ENCODE measurements at regions not wholly inside any gene's neighbourhood (a gene's known extent, or its start where the extent isn't known, plus 50 kb on each side); places are given as distances from the start of the nearest gene placed in this dataset.

DNA sequence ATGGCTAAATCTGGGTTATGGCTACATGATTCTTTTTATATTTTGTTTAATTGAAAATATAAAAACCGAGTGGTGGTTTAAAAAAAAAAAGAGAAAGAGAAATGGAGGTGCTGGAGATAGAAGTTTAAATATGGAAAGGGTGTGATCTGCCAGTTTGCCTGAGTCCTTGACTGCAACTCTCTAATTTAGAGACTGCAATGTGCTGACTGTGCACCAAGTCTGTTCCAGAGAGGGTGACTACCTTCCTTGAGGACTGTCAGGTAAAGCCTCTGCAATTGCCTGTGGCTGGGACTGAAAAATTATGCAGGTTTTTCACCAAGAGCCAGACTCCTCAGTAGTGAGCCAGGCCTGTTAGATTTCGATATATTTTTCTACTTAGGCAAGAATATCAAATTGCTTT, 1326.3 kb downstream of the BRINP3 start:
- Histone ChIP-seq H3K36me3 (ENCODE audit: control insufficient read depth in 4 of 4, insufficient read depth in 3 of 4, low read depth in 1 of 4, low read length in 3 of 4) (peaks cover 0 to 2% (median 0%) of the 10 kb centered on the region in 4 donors), H3K9ac (ENCODE audit: low read depth in 1 of 2, low read length in 2 of 2) (no peak overlapping the region), H3K27me3 (ENCODE audit: control insufficient read depth in 4 of 4, insufficient read depth in 4 of 4, low read length in 3 of 4) (no peaks in the 10 kb centered on the region), H3K4me3 (ENCODE audit: low read depth in 1 of 3, low read length in 3 of 3) (no peak overlapping the region), H3K9me3 (ENCODE audit: control insufficient read depth in 4 of 4, low read length in 3 of 4) (no peaks in the 10 kb centered on the region), H3K27ac (ENCODE audit: low read depth in 1 of 2, low read length in 2 of 2) (no peak overlapping the region), H3K4me1 (ENCODE audit: control insufficient read depth in 4 of 4, insufficient read depth in 4 of 4, low read length in 3 of 4) (no peaks in the 10 kb centered on the region)
- no peak for DNase-seq (ENCODE audit: low spot score)
- 61% methylated on average over 2 of the region's 2 CpGs for WGBS
- TF ChIP-seq EGR1 (IDR thresholded peaks at IDR 0.05; ENCODE audit: low read depth in 2 of 2), result no peak
- TF ChIP-seq TAF1 (conservative IDR thresholded peaks at IDR 0.05), result no peak
- no peak for TF ChIP-seq FOXA2 (IDR thresholded peaks at IDR 0.05)
- TF ChIP-seq HNF4A (conservative IDR thresholded peaks at IDR 0.05), result no peak
- TF ChIP-seq YY1 (IDR thresholded peaks at IDR 0.05), result no peak
- no peak for TF ChIP-seq RXRA (IDR thresholded peaks at IDR 0.05)
- no peak for TF ChIP-seq MAX (IDR thresholded peaks at IDR 0.05)
- no peak for TF ChIP-seq ATF3 (IDR thresholded peaks at IDR 0.05)
- no peak for TF ChIP-seq CTCF (IDR thresholded peaks at IDR 0.05; ENCODE audit: low read depth, low read length, missing input control)
- no peak for TF ChIP-seq RAD21 (IDR thresholded peaks at IDR 0.05)
- no peak for TF ChIP-seq NR2F2 (IDR thresholded peaks at IDR 0.05)
- TF ChIP-seq GABPA (IDR thresholded peaks at IDR 0.05 in 1 of 2, conservative IDR thresholded peaks at IDR 0.05 in 1 of 2), result no peak
- TF ChIP-seq SP1 (IDR thresholded peaks at IDR 0.05), result no peak
- no peak for TF ChIP-seq ZBTB33 (IDR thresholded peaks at IDR 0.05)
- no peak for TF ChIP-seq HNF4G (IDR thresholded peaks at IDR 0.05)
- TF ChIP-seq, protein P1, sequence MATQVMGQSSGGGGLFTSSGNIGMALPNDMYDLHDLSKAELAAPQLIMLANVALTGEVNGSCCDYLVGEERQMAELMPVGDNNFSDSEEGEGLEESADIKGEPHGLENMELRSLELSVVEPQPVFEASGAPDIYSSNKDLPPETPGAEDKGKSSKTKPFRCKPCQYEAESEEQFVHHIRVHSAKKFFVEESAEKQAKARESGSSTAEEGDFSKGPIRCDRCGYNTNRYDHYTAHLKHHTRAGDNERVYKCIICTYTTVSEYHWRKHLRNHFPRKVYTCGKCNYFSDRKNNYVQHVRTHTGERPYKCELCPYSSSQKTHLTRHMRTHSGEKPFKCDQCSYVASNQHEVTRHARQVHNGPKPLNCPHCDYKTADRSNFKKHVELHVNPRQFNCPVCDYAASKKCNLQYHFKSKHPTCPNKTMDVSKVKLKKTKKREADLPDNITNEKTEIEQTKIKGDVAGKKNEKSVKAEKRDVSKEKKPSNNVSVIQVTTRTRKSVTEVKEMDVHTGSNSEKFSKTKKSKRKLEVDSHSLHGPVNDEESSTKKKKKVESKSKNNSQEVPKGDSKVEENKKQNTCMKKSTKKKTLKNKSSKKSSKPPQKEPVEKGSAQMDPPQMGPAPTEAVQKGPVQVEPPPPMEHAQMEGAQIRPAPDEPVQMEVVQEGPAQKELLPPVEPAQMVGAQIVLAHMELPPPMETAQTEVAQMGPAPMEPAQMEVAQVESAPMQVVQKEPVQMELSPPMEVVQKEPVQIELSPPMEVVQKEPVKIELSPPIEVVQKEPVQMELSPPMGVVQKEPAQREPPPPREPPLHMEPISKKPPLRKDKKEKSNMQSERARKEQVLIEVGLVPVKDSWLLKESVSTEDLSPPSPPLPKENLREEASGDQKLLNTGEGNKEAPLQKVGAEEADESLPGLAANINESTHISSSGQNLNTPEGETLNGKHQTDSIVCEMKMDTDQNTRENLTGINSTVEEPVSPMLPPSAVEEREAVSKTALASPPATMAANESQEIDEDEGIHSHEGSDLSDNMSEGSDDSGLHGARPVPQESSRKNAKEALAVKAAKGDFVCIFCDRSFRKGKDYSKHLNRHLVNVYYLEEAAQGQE (IDR thresholded peaks at IDR 0.05), result no peak
- TF ChIP-seq JUND (IDR thresholded peaks at IDR 0.05), result no peak
- no peak for TF ChIP-seq FOXA1 (IDR thresholded peaks at IDR 0.05)

All from liver (tissue), 8 donors.